Naive B cell (primary cell): ENCODE measurements at regions not wholly inside any gene's neighbourhood (a gene's known extent, or its start where the extent isn't known, plus 50 kb on each side); places are given as distances from the start of the nearest gene placed in this dataset.

Experiments
- ATAC-seq, 2 donors: fragments of 150-1000 bp; cut with Tn5 transposase; 2 replicates each; pipeline ENCODE4 v1.10.0; 2021; ENCODE audit warnings: low read depth in 2 of 2, mild to moderate bottlenecking in 2 of 2, moderate library complexity in 2 of 2
- DNase-seq: peaks from one replicate; pipeline ENCODE4 v3.0.0; 2022
- H3K27ac Mint-ChIP-seq, 6 donors: one replicate each; pipeline ENCODE4 v1.8.0; 2020 to 2022; ENCODE audit warnings: mild to moderate bottlenecking in 6 of 6, mixed read lengths in 6 of 6, moderate library complexity in 5 of 6, inconsistent platforms in 2 of 6
- H3K27me3 Mint-ChIP-seq, 3 donors: one replicate each; pipeline ENCODE4 v1.8.0; 2021 to 2022; ENCODE audit warnings: mixed read lengths in 3 of 3, mild to moderate bottlenecking in 1 of 3
- H3K36me3 Mint-ChIP-seq, 2 donors: one replicate each; pipeline ENCODE4 v1.8.0; 2020 to 2022; ENCODE audit warnings: mixed read lengths in 2 of 2, inconsistent platforms in 1 of 2, mild to moderate bottlenecking in 1 of 2
- H3K4me1 Mint-ChIP-seq, 3 donors: one replicate each; pipeline ENCODE4 v1.8.0; 2020 to 2022; ENCODE audit warnings: mixed read lengths in 3 of 3, inconsistent platforms in 1 of 3, mild to moderate bottlenecking in 1 of 3, moderate library complexity in 1 of 3
- H3K4me3 Mint-ChIP-seq, 8 donors: one replicate each; pipeline ENCODE4 v1.8.0; 2020 to 2022; ENCODE audit warnings: mild to moderate bottlenecking in 8 of 8, mixed read lengths in 8 of 8, moderate library complexity in 8 of 8, inconsistent platforms in 2 of 8
- H3K9me3 Mint-ChIP-seq, 7 donors: one replicate each; pipeline ENCODE4 v1.8.0; 2020 to 2022; ENCODE audit warnings: mixed read lengths in 7 of 7, mild to moderate bottlenecking in 5 of 7, inconsistent platforms in 2 of 7, moderate library complexity in 1 of 7

- H3K27me3 Mint-ChIP-seq, result no peaks in the 10 kb centered on the region
- peaks cover 15 to 25% (median 19%) of the 10 kb centered on the region in 3 donors for H3K4me1 Mint-ChIP-seq
- peaks cover 0 to 6% (median 5%) of the 10 kb centered on the region in 7 donors for H3K9me3 Mint-ChIP-seq
- DNase-seq (no peak), ATAC-seq (no peak)
- peak overlapping the region in 1 of 6 donors; percentile 38 for H3K27ac Mint-ChIP-seq
- H3K4me3 Mint-ChIP-seq, result no peak overlapping the region
- H3K36me3 Mint-ChIP-seq, result no peaks in the 10 kb centered on the region
Observed at GRCh38 chr6:14703586-14703985, 542.3 kb upstream of the JARID2 start.

GRCh38 chr6:14704383-14705271 lies 541.2 kb upstream of the JARID2 start:
- Mint-ChIP-seq H3K27me3 (no peaks in the 10 kb centered on the region), H3K27ac (peak overlapping the region in 3 of 6 donors; percentile 12 to 89 (median 32)), H3K9me3 (peaks cover 0 to 6% (median 5%) of the 10 kb centered on the region in 7 donors), H3K4me3 (no peak overlapping the region), H3K4me1 (peaks cover 15 to 25% (median 19%) of the 10 kb centered on the region in 3 donors), H3K36me3 (no peaks in the 10 kb centered on the region)
- ATAC-seq (no peak), DNase-seq (no peak)

GRCh38 chr6:14705841-14706377 lies 540.0 kb upstream of the JARID2 start:
- no peak for DNase-seq
- peaks cover 23 to 32% (median 29%) of the 10 kb centered on the region in 3 donors for H3K4me1 Mint-ChIP-seq
- H3K9me3 Mint-ChIP-seq, result peaks cover 0 to 9% (median 7%) of the 10 kb centered on the region in 7 donors
- H3K4me3 Mint-ChIP-seq, result no peak overlapping the region
- H3K27ac Mint-ChIP-seq, result peak overlapping the region in 2 of 6 donors; percentile 24 to 57
- no peak for ATAC-seq
- no peaks in the 10 kb centered on the region for H3K27me3 Mint-ChIP-seq
- peaks cover 0 to 11% of the 10 kb centered on the region in 2 donors for H3K36me3 Mint-ChIP-seq

GRCh38 chr6:14706378-14706929 lies 539.4 kb upstream of the JARID2 start:
- no peak overlapping the region for H3K4me3 Mint-ChIP-seq
- peaks cover 0 to 16% of the 10 kb centered on the region in 2 donors for H3K36me3 Mint-ChIP-seq
- ATAC-seq, result no peak

GRCh38 chr6:14707276-14707675 lies 538.6 kb upstream of the JARID2 start:
- H3K27ac Mint-ChIP-seq, result peak overlapping the region in 3 of 6 donors; percentile 16 to 65 (median 63)
- H3K4me3 Mint-ChIP-seq, result peak overlapping the region in 1 of 8 donors; percentile 41
- no peak for DNase-seq
- H3K4me1 Mint-ChIP-seq, result peaks cover 26 to 42% (median 31%) of the 10 kb centered on the region in 3 donors
- peaks cover 0 to 9% (median 7%) of the 10 kb centered on the region in 7 donors for H3K9me3 Mint-ChIP-seq
- no peak for ATAC-seq
- H3K27me3 Mint-ChIP-seq, result no peaks in the 10 kb centered on the region
- H3K36me3 Mint-ChIP-seq, result peaks cover 0 to 18% of the 10 kb centered on the region in 2 donors

More at GRCh38 chr6:14706378-14706929, 539.4 kb upstream of the JARID2 start:
- peak overlapping the region in 3 of 6 donors; percentile 24 to 87 (median 77) for H3K27ac Mint-ChIP-seq
- H3K27me3 Mint-ChIP-seq, result no peaks in the 10 kb centered on the region
- H3K9me3 Mint-ChIP-seq, result peaks cover 0 to 9% (median 7%) of the 10 kb centered on the region in 7 donors
- peaks cover 29 to 38% (median 34%) of the 10 kb centered on the region in 3 donors for H3K4me1 Mint-ChIP-seq
- DNase-seq, result no peak

- Mint-ChIP-seq H3K36me3 (peaks cover 0 to 18% of the 10 kb centered on the region in 2 donors), H3K27me3 (no peaks in the 10 kb centered on the region), H3K27ac (peak overlapping the region in 4 of 6 donors; percentile 16 to 63 (median 44)), H3K9me3 (peaks cover 0 to 9% (median 7%) of the 10 kb centered on the region in 7 donors), H3K4me3 (no peak overlapping the region), H3K4me1 (peaks cover 26 to 42% (median 32%) of the 10 kb centered on the region in 3 donors)
- no peak for ATAC-seq
- no peak for DNase-seq
Observed at GRCh38 chr6:14707971-14708465, 537.9 kb upstream of the JARID2 start.

GRCh38 chr6:14709066-14709670 lies 536.7 kb upstream of the JARID2 start:
- H3K27me3 Mint-ChIP-seq, result no peaks in the 10 kb centered on the region
- H3K36me3 Mint-ChIP-seq, result peaks cover 0 to 18% of the 10 kb centered on the region in 2 donors

GRCh38 chr6:14709900-14710299 lies 536.0 kb upstream of the JARID2 start:
- H3K36me3 Mint-ChIP-seq, result peaks cover 0 to 18% of the 10 kb centered on the region in 2 donors
- no peaks in the 10 kb centered on the region for H3K27me3 Mint-ChIP-seq
- peaks cover 34 to 49% (median 48%) of the 10 kb centered on the region in 3 donors for H3K4me1 Mint-ChIP-seq
- ATAC-seq (no peak), DNase-seq (no peak)
- peaks cover 0 to 9% (median 7%) of the 10 kb centered on the region in 7 donors for H3K9me3 Mint-ChIP-seq
- H3K27ac Mint-ChIP-seq, result peak overlapping the region in 2 of 6 donors; percentile 17 to 90
- H3K4me3 Mint-ChIP-seq, result no peak overlapping the region

More at GRCh38 chr6:14709066-14709670, 536.7 kb upstream of the JARID2 start:
- no peak for DNase-seq
- no peak overlapping the region for H3K4me3 Mint-ChIP-seq
- peaks cover 0 to 9% (median 7%) of the 10 kb centered on the region in 7 donors for H3K9me3 Mint-ChIP-seq
- H3K27ac Mint-ChIP-seq, result peak overlapping the region in 2 of 6 donors; percentile 7 to 90
- no peak for ATAC-seq
- peaks cover 28 to 48% (median 40%) of the 10 kb centered on the region in 3 donors for H3K4me1 Mint-ChIP-seq

GRCh38 chr6:14710421-14710820 lies 535.4 kb upstream of the JARID2 start:
- H3K27ac Mint-ChIP-seq, result peak overlapping the region in 2 of 6 donors; percentile 17 to 90
- peaks cover 0 to 9% (median 7%) of the 10 kb centered on the region in 7 donors for H3K9me3 Mint-ChIP-seq
- ATAC-seq, result no peak
- H3K4me1 Mint-ChIP-seq, result peaks cover 37 to 52% (median 51%) of the 10 kb centered on the region in 3 donors
- no peak for DNase-seq
- no peaks in the 10 kb centered on the region for H3K27me3 Mint-ChIP-seq
- peaks cover 0 to 18% of the 10 kb centered on the region in 2 donors for H3K36me3 Mint-ChIP-seq
- H3K4me3 Mint-ChIP-seq, result peak overlapping the region in 3 of 8 donors; percentile 3 to 57 (median 53)

GRCh38 chr6:14711056-14711703 lies 534.7 kb upstream of the JARID2 start:
- DNase-seq (no peak), ATAC-seq (peak; percentile 64 to 80)
- Mint-ChIP-seq H3K4me1 (peaks cover 44 to 60% (median 59%) of the 10 kb centered on the region in 3 donors), H3K27ac (peak overlapping the region; percentile 26 to 93 (median 76)), H3K36me3 (peaks cover 0 to 18% of the 10 kb centered on the region in 2 donors), H3K4me3 (peak overlapping the region in 3 of 8 donors; percentile 3 to 55 (median 29)), H3K27me3 (no peaks in the 10 kb centered on the region), H3K9me3 (peaks cover 0 to 9% (median 7%) of the 10 kb centered on the region in 7 donors)

GRCh38 chr6:14711704-14712379 lies 534.0 kb upstream of the JARID2 start:
- no peak for ATAC-seq
- peak overlapping the region in 4 of 6 donors; percentile 42 to 93 (median 76) for H3K27ac Mint-ChIP-seq
- H3K9me3 Mint-ChIP-seq, result peaks cover 0 to 9% (median 7%) of the 10 kb centered on the region in 7 donors

More at GRCh38 chr6:14711704-14712379, 534.0 kb upstream of the JARID2 start:
- DNase-seq, result no peak
- Mint-ChIP-seq H3K4me1 (peaks cover 50 to 66% (median 64%) of the 10 kb centered on the region in 3 donors), H3K27me3 (no peaks in the 10 kb centered on the region), H3K36me3 (peaks cover 0 to 18% of the 10 kb centered on the region in 2 donors), H3K4me3 (no peak overlapping the region)
